WTC11 (cell line): ENCODE measurements at regions not wholly inside any gene's neighbourhood (a gene's known extent, or its start where the extent isn't known, plus 50 kb on each side); places are given as distances from the start of the nearest gene placed in this dataset.

Experiments used
- ATAC-seq: fragments of 200-7000 bp; cut with Tn5 transposase; 2 replicates; pipeline ENCODE4 v1.10.0; 2021; ENCODE audit warnings: mild to moderate bottlenecking, moderate library complexity
- CTCF ChIA-PET: fragments of 300-600 bp; sonication (Branson Sonifier 250); formaldehyde crosslinking; loops from one replicate; lab custom pipeline; 2021; ENCODE audit warnings: antibody characterized with exemption; lab: Charles Lee
- POLR2A ChIA-PET: fragments of 350-600 bp; sonication (Branson Sonifier 250); formaldehyde crosslinking; loops from one replicate; lab custom pipeline; 2021; ENCODE audit warnings: antibody characterized with exemption; lab: Charles Lee
- DNase-seq: peaks from one replicate; pipeline ENCODE4 v3.0.0; 2021; ENCODE audit warnings: low spot score
- H3K27ac Mint-ChIP-seq: 2 replicates; pipeline ENCODE4 v1.8.0; 2021; ENCODE audit warnings: mixed read lengths
- H3K27me3 Mint-ChIP-seq: 2 replicates; pipeline ENCODE4 v1.8.0; 2021; ENCODE audit warnings: low read depth, mild to moderate bottlenecking, moderate library complexity, mixed read lengths
- H3K36me3 Mint-ChIP-seq: 2 replicates; pipeline ENCODE4 v1.8.0; 2021; ENCODE audit warnings: mixed read lengths
- H3K4me1 Mint-ChIP-seq: 2 replicates; pipeline ENCODE4 v1.8.0; 2022; ENCODE audit warnings: mixed read lengths
- H3K4me3 Mint-ChIP-seq: 2 replicates; pipeline ENCODE4 v1.8.0; 2021; ENCODE audit warnings: mild to moderate bottlenecking, moderate library complexity, mixed read lengths
- H3K9me3 Mint-ChIP-seq: 2 replicates; pipeline ENCODE4 v1.8.0; 2021; ENCODE audit warnings: mixed read lengths
- ATF2 ChIP-seq: sonication (generic); formaldehyde crosslinking; IDR thresholded peaks from 2 replicates; pipeline ENCODE4 v1.8.1; 2022; ENCODE audit warnings: low read depth, missing genetic modification reagents, borderline replicate concordance
- CTCF ChIP-seq: fragments of 200-600 bp; IDR thresholded peaks from 2 replicates; pipeline ENCODE4 v1.8.0; 2022; ENCODE audit warnings: antibody characterized with exemption
- E2F4 ChIP-seq: sonication (generic); formaldehyde crosslinking; IDR thresholded peaks from 2 replicates; pipeline ENCODE4 v1.8.1; 2022; ENCODE audit warnings: low read depth, mild to moderate bottlenecking, moderate library complexity, missing genetic modification reagents, borderline replicate concordance
- ETV6 ChIP-seq: sonication (generic); formaldehyde crosslinking; IDR thresholded peaks from 2 replicates; pipeline ENCODE4 v1.8.1; 2022; ENCODE audit warnings: mild to moderate bottlenecking, missing genetic modification reagents
- FOXP4 ChIP-seq: sonication (generic); formaldehyde crosslinking; IDR thresholded peaks from 2 replicates; pipeline ENCODE4 v1.8.0; 2022; ENCODE audit warnings: mild to moderate bottlenecking, missing genetic modification reagents
- GABPB1 ChIP-seq: sonication (generic); formaldehyde crosslinking; IDR thresholded peaks from 2 replicates; pipeline ENCODE4 v1.8.1; 2023; ENCODE audit warnings: mild to moderate bottlenecking, missing genetic modification reagents
- JUN ChIP-seq: sonication (generic); formaldehyde crosslinking; IDR thresholded peaks from 2 replicates; pipeline ENCODE4 v1.8.0; 2023; ENCODE audit warnings: mild to moderate bottlenecking, missing genetic modification reagents
- MYBL2 ChIP-seq: sonication (generic); formaldehyde crosslinking; IDR thresholded peaks from 2 replicates; pipeline ENCODE4 v1.8.1; 2023; ENCODE audit warnings: mild to moderate bottlenecking, moderate library complexity, missing genetic modification reagents
- NFE2L1 ChIP-seq: sonication (generic); formaldehyde crosslinking; IDR thresholded peaks from 2 replicates; pipeline ENCODE4 v1.8.1; 2023; ENCODE audit warnings: missing genetic modification reagents
- OVOL2 ChIP-seq: fragments of 250-450 bp; sonication (Bioruptor Pico); IDR thresholded peaks from 2 replicates; pipeline ENCODE4 v1.9.0; 2021; ENCODE audit warnings: mild to moderate bottlenecking, borderline replicate concordance
- RELA ChIP-seq: sonication (generic); formaldehyde crosslinking; IDR thresholded peaks from 2 replicates; pipeline ENCODE4 v1.8.1; 2022; ENCODE audit warnings: missing genetic modification reagents, mild to moderate bottlenecking, borderline replicate concordance
- RORB ChIP-seq: fragments of 250-450 bp; sonication (Bioruptor Pico); IDR thresholded peaks from 2 replicates; pipeline ENCODE4 v1.9.0; 2021; ENCODE audit warnings: mild to moderate bottlenecking
- SOX15 ChIP-seq: fragments of 250-450 bp; sonication (Bioruptor Pico); IDR thresholded peaks from 2 replicates; pipeline ENCODE4 v1.9.0; 2021; ENCODE audit warnings: mild to moderate bottlenecking
- STAT6 ChIP-seq: sonication (generic); formaldehyde crosslinking; conservative IDR thresholded peaks from 2 replicates; pipeline ENCODE4 v1.8.1; 2023; ENCODE audit warnings: mild to moderate bottlenecking, low read depth, missing genetic modification reagents, moderate library complexity
- TCF7 ChIP-seq: sonication (generic); formaldehyde crosslinking; IDR thresholded peaks from 2 replicates; pipeline ENCODE4 v1.8.0; 2022; ENCODE audit warnings: mild to moderate bottlenecking, low read depth, missing genetic modification reagents, moderate library complexity
- ZBTB43 ChIP-seq: sonication (generic); formaldehyde crosslinking; IDR thresholded peaks from 2 replicates; pipeline ENCODE4 v1.8.1; 2023; ENCODE audit warnings: mild to moderate bottlenecking, missing genetic modification reagents
- ZNF263 ChIP-seq: sonication (generic); formaldehyde crosslinking; IDR thresholded peaks from 2 replicates; pipeline ENCODE4 v1.8.1; 2022; ENCODE audit warnings: low read depth, mild to moderate bottlenecking, moderate library complexity, missing genetic modification reagents
- ZNF317 ChIP-seq: sonication (generic); formaldehyde crosslinking; IDR thresholded peaks from 2 replicates; pipeline ENCODE4 v1.8.1; 2023; ENCODE audit warnings: low read depth, mild to moderate bottlenecking, moderate library complexity, missing genetic modification reagents, borderline replicate concordance
- ZNF423 ChIP-seq: fragments of 250-450 bp; sonication (Bioruptor Pico); IDR thresholded peaks from 2 replicates; pipeline ENCODE4 v2.1.2; 2022; ENCODE audit warnings: mild to moderate bottlenecking, moderate library complexity
- ZNF512 ChIP-seq: sonication (generic); formaldehyde crosslinking; IDR thresholded peaks from 2 replicates; pipeline ENCODE4 v1.8.1; 2022; ENCODE audit warnings: missing genetic modification reagents, borderline replicate concordance

- Mint-ChIP-seq H3K9me3 (peaks cover 7% of the 10 kb centered on the region), H3K4me1 (peaks cover 26% of the 10 kb centered on the region), H3K27me3 (no peaks in the 10 kb centered on the region), H3K27ac (no peak overlapping the region), H3K4me3 (no peak overlapping the region), H3K36me3 (0 out of 2 replicates have a peak, but pooled peaks cover 4% of the 10 kb centered on the region)
- DNase-seq (no peak), ATAC-seq (no peak)
- no peak for TF ChIP-seq RELA (CRISPR knock-in tag)
- TF ChIP-seq ZNF263 = no peak
- TF ChIP-seq JUN (CRISPR knock-in tag) = no peak
- no peak for TF ChIP-seq ETV6 (CRISPR knock-in tag)
- no peak for TF ChIP-seq ZNF512 (CRISPR knock-in tag)
- no peak for TF ChIP-seq STAT6 (CRISPR knock-in tag)
- no peak for TF ChIP-seq SOX15 (CRISPR knock-in tag)
- no peak for TF ChIP-seq FOXP4
- no peak for TF ChIP-seq E2F4 (CRISPR knock-in tag)
- no peak for TF ChIP-seq ZNF423
- TF ChIP-seq TCF7 (CRISPR knock-in tag) = no peak
- no peak for TF ChIP-seq ATF2
- no peak for TF ChIP-seq NFE2L1
- ChIA-PET POLR2A (interaction anchor here (0.9 kb wide), 1 partner anchor 76 kb away, joined by 3 read pairs; the partner anchor contains the start of gene BTG1), CTCF (no interaction called here)
Observed at GRCh38 chr12:92221656-92222315, 76.1 kb upstream of the BTG1 start.

- ChIA-PET CTCF (no interaction called here), POLR2A (interaction anchor here (2.0 kb wide), 1 partner anchor 73 kb away, joined by 5 read pairs; the partner anchor contains the start of gene BTG1)
- no peak for ATAC-seq
- TF ChIP-seq GABPB1 (CRISPR knock-in tag) = no peak
- TF ChIP-seq CTCF = no peak
- no peak for TF ChIP-seq E2F4 (CRISPR knock-in tag)
- TF ChIP-seq MYBL2 = no peak
- no peak for TF ChIP-seq ZBTB43 (CRISPR knock-in tag)
- TF ChIP-seq RORB = no peak
- TF ChIP-seq OVOL2 (CRISPR knock-in tag) = no peak
- no peak for TF ChIP-seq ZNF317 (CRISPR knock-in tag)
Observed at GRCh38 chr12:92218394-92219077, 72.9 kb upstream of the BTG1 start.

More at GRCh38 chr12:92218394-92219077, 72.9 kb upstream of the BTG1 start:
- Mint-ChIP-seq H3K4me1 (peaks cover 6% of the 10 kb centered on the region), H3K4me3 (no peak overlapping the region), H3K27me3 (no peaks in the 10 kb centered on the region), H3K36me3 (0 out of 2 replicates have a peak, but pooled peaks cover 4% of the 10 kb centered on the region), H3K9me3 (peaks cover 18% of the 10 kb centered on the region), H3K27ac (no peak overlapping the region)
- no peak for DNase-seq
